OCI-LY7 (cell line): ENCODE measurements at regions not wholly inside any gene's neighbourhood (a gene's known extent, or its start where the extent isn't known, plus 50 kb on each side); places are given as distances from the start of the nearest gene placed in this dataset.

Experiments
- BruUV-seq: library from RNA; stranded (reverse); fragments of 400-500 nt; replicated peaks from 2 replicates; lab custom pipeline; 2021; lab: Mats Ljungman, UMichigan
- CTCF ChIA-PET: fragments of 300-600 bp; sonication (Branson Sonifier 250); formaldehyde crosslinking; loops from one replicate; lab custom pipeline; 2022; ENCODE audit warnings: antibody characterized with exemption; ENCODE audit not compliant: unreplicated experiment; lab: Charles Lee
- POLR2A ChIA-PET: fragments of 300-600 bp; sonication (Branson Sonifier 250); formaldehyde crosslinking; loops from one replicate; lab custom pipeline; 2022; ENCODE audit warnings: antibody characterized with exemption; lab: Charles Lee
- DNase-seq: peaks from one replicate; pipeline ENCODE4 v3.0.0-alpha.2; 2015; ENCODE audit warnings: low spot score
- H2AFZ ChIP-seq: fragments of 200-600 bp; sonication (generic), shearing (Covaris generic); 2 replicates; pipeline ENCODE4 v1.6.1; 2014; ENCODE audit warnings: mild to moderate bottlenecking, antibody characterized with exemption, low read length, moderate library complexity
- H3K27ac ChIP-seq: fragments of 200-600 bp; sonication (generic); 2 replicates; pipeline ENCODE4 v1.5.1; 2014; ENCODE audit warnings: mixed run types, low read depth, mild to moderate bottlenecking, moderate library complexity, low read length, inconsistent platforms; ENCODE audit not compliant: poor library complexity, severe bottlenecking
- H3K36me3 ChIP-seq: fragments of 200-600 bp; sonication (generic); 2 replicates; pipeline ENCODE4 v1.6.1; 2014; ENCODE audit warnings: mild to moderate bottlenecking, antibody characterized with exemption, low read length, moderate library complexity, mixed read lengths; ENCODE audit not compliant: insufficient read depth
- H3K4me1 ChIP-seq: fragments of 200-600 bp; sonication (generic); 2 replicates; pipeline ENCODE4 v1.5.1; 2014; ENCODE audit warnings: mild to moderate bottlenecking, low read length; ENCODE audit not compliant: insufficient read depth, poor library complexity, severe bottlenecking
- H3K4me2 ChIP-seq: fragments of 200-600 bp; sonication (generic); 2 replicates; pipeline ENCODE4 v1.6.1; 2014; ENCODE audit warnings: mild to moderate bottlenecking, low read length
- H3K4me3 ChIP-seq: fragments of 200-600 bp; sonication (generic); 2 replicates; pipeline ENCODE4 v1.5.1; 2014; ENCODE audit warnings: mild to moderate bottlenecking, low read depth, low read length; ENCODE audit not compliant: poor library complexity, severe bottlenecking
- H3K79me2 ChIP-seq: fragments of 200-600 bp; sonication (generic); 2 replicates; pipeline ENCODE4 v1.6.1; 2016; ENCODE audit warnings: low read depth, mild to moderate bottlenecking, low read length, moderate library complexity, mixed read lengths; ENCODE audit not compliant: insufficient read depth
- H3K9me2 ChIP-seq: fragments of 200-600 bp; sonication (generic); 2 replicates; pipeline ENCODE4 v1.6.1; 2016; ENCODE audit warnings: mild to moderate bottlenecking, low read length, mixed read lengths; ENCODE audit not compliant: insufficient read depth
- H3K9me3 ChIP-seq: fragments of 200-600 bp; sonication (generic); 2 replicates; pipeline ENCODE4 v1.6.1; 2014; ENCODE audit warnings: mild to moderate bottlenecking, mixed run types, low read length, mixed read lengths
- H4K20me1 ChIP-seq: fragments of 200-600 bp; sonication (generic); 2 replicates; pipeline ENCODE4 v1.6.1; 2014; ENCODE audit warnings: mild to moderate bottlenecking, antibody characterized with exemption, low read length, moderate library complexity, mixed read lengths; ENCODE audit not compliant: insufficient read depth
- CTCF ChIP-seq: fragments of 200-600 bp; sonication (generic); conservative IDR thresholded peaks from 2 replicates; pipeline ENCODE4 v1.5.1; 2014; ENCODE audit warnings: mild to moderate bottlenecking, antibody characterized with exemption, low read length, moderate library complexity, mixed read lengths
- EZH2phosphoT487 ChIP-seq: fragments of 200-600 bp; sonication (generic); IDR thresholded peaks from 2 replicates; pipeline ENCODE4 v1.6.1; 2018; ENCODE audit warnings: low read depth, borderline replicate concordance, mild to moderate bottlenecking, mixed run types, antibody characterized with exemption, low read length, moderate library complexity, mixed read lengths
- intact Hi-C: fragments of 100-400 bp; cut with micrococcal nuclease; formaldehyde crosslinking; loops from one replicate; pipeline ENCODE4 v1.10.0; 2022; ENCODE audit not compliant: unreplicated experiment

DNA sequence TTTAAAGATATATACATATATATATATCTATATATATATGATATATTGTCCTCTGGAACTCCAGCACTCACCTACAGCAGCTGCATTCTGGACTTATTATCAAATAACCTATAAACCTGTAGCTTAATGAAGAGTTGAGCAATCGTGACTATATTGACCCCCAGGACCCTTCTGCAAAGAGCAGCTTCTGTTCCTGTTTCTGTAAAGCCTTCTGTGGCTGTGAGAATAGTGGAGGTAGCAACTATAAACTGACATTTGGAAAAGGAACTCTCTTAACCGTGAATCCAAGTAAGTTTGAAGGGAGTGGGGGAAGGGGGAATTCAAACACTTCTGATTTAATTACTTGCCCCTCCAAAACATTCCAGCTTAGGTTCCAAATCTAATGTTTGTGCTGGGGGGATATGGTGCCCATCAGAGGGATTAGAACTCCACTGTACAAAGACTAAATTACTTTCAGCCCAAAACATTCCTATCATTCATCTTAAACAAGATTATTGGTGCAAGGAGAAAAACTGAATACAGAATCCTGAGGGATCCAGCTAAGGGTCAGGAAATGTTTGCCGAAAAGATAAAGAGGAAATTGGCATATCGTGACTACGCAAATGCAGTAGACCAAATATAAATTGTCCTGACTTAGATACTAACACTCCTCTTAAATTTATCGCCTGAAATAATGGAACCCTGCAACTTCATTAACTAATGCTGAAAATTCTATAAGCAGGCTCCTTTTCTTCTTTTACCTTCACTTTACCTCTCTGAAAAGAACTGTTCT, 106.1 kb downstream of the DAD1 start:
- H3K79me2 ChIP-seq, result peaks cover 5% of the 10 kb centered on the region; the same call in 1 of the 2 replicates
- no peaks in the 10 kb centered on the region for H3K36me3 ChIP-seq
- intact Hi-C loops, result no loop called here
- CTCF ChIA-PET, result interaction anchor here (1.5 to 2.3 kb wide), 2 partner anchors 24 to 48 kb away, joined by 4 to 5 read pairs; no protein-coding TSS in a partner anchor
- no TSS peak for BruUV-seq
- peak overlapping the region; percentile 40 for H3K4me3 ChIP-seq
- peak overlapping the region; percentile 70; the same call in 1 of the 2 replicates for H2AFZ ChIP-seq
- peaks cover 100% of the 10 kb centered on the region for H3K4me1 ChIP-seq
- POLR2A ChIA-PET, result interaction anchor here (0.5 to 8.2 kb wide), 16 partner anchors 9 to 92 kb away, joined by 3 to 55 read pairs (median 4); no protein-coding TSS in a partner anchor
- H3K4me2 ChIP-seq, result peak overlapping the region; percentile 68
- H3K9me2 ChIP-seq, result no peaks in the 10 kb centered on the region
- DNase-seq, result no peak
- no peaks in the 10 kb centered on the region for H3K9me3 ChIP-seq
- H4K20me1 ChIP-seq, result no peaks in the 10 kb centered on the region
- H3K27ac ChIP-seq, result peak overlapping the region; percentile 61
- no peak for TF ChIP-seq CTCF
- TF ChIP-seq EZH2phosphoT487, result no peak

DNA sequence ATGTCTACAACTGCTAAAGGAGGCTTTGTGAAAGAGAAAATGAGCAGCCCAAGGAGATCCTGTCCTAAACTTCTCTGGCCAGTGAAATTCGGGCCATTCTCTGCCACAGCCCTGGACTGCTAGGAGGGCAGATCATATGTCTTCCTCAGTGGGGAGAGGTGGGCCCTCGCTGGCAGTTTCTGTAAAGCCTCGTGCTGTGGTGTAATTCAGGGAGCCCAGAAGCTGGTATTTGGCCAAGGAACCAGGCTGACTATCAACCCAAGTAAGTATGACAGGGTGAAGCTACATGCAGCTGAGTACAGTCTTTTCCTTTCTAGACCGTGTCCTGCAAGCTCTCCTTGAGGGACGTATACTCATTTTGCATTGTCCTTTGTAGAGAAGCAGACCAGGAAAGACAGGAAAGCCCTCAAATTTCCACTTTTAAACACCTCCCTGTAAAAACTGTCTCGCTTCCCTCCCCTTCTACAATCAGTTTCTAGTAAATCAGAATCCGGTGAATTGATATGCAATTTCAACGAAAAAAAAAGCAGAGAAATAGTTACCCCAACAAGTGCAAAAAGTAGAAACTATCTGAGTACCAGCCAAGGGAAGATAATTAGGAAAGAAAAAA, 106.8 kb downstream of the DAD1 start:
- intact Hi-C loops, result no loop called here
- peak overlapping the region; percentile 68 for H2AFZ ChIP-seq
- H3K9me2 ChIP-seq, result no peaks in the 10 kb centered on the region
- peak overlapping the region; percentile 81 for H3K27ac ChIP-seq
- H3K36me3 ChIP-seq, result no peaks in the 10 kb centered on the region
- no peaks in the 10 kb centered on the region for H3K9me3 ChIP-seq
- peak overlapping the region; percentile 53 for H3K4me3 ChIP-seq
- BruUV-seq, result no TSS peak
- peak overlapping the region; percentile 82 for H3K4me2 ChIP-seq
- ChIA-PET CTCF (interaction anchor here (1.5 to 2.3 kb wide), 2 partner anchors 23 to 49 kb away, joined by 4 to 5 read pairs; no protein-coding TSS in a partner anchor), POLR2A (interaction anchor here (0.6 to 8.2 kb wide), 15 partner anchors 8 to 91 kb away, joined by 3 to 55 read pairs (median 5); no protein-coding TSS in a partner anchor)
- H3K4me1 ChIP-seq, result peaks cover 100% of the 10 kb centered on the region
- DNase-seq, result no peak
- TF ChIP-seq CTCF (no peak), EZH2phosphoT487 (no peak)
- no peaks in the 10 kb centered on the region for H4K20me1 ChIP-seq
- peaks cover 5% of the 10 kb centered on the region; the same call in 1 of the 2 replicates for H3K79me2 ChIP-seq
